Vagina (tissue), 2 donors: ENCODE measurements at regions not wholly inside any gene's neighbourhood (a gene's known extent, or its start where the extent isn't known, plus 50 kb on each side); places are given as distances from the start of the nearest gene placed in this dataset.
"Not testable (repeated sequence)": the region's sequence is repeated elsewhere in the genome, so short reads cannot be mapped to it uniquely, and the experiment has no call there.

Experiments
- DNase-seq, 2 donors: peaks; one replicate each; pipeline ENCODE4 v3.0.0-alpha.2; 2017; ENCODE audit errors: extremely low spot score in 2 of 2
- H3K27ac ChIP-seq: fragments of 200-600 bp; sonication (generic); one replicate; pipeline ENCODE4 v1.5.1; 2019
- H3K27me3 ChIP-seq: fragments of 200-600 bp; sonication (generic); one replicate; pipeline ENCODE4 v1.5.1; 2019
- H3K36me3 ChIP-seq, 2 donors: fragments of 200-600 bp; sonication (generic); one replicate each; pipeline ENCODE4 v1.5.1; 2017 to 2019
- H3K4me1 ChIP-seq: fragments of 200-600 bp; sonication (generic); one replicate; pipeline ENCODE4 v1.5.1; 2019
- H3K4me3 ChIP-seq, 2 donors: fragments of 200-600 bp; sonication (generic); 1 replicate in 1 of 2; 2 replicates in 1 of 2; pipeline ENCODE4 v1.5.1; 2016 to 2019
- H3K9me3 ChIP-seq: fragments of 200-600 bp; sonication (generic); one replicate; pipeline ENCODE4 v1.5.1; 2019
- CTCF ChIP-seq, 3 experiments: fragments of 450-650 bp in 2 of 3; fragments of 200-600 bp in 1 of 3; sonication (generic) in 1 of 3; IDR thresholded peaks; one replicate each; pipeline ENCODE4 v1.5.1; 2017 to 2019; ENCODE audit warnings: antibody characterized with exemption in 3 of 3, mild to moderate bottlenecking in 2 of 3, moderate library complexity in 2 of 3
- POLR2A ChIP-seq, 2 donors: fragments of 450-650 bp; IDR thresholded peaks; one replicate each; pipeline ENCODE4 v1.6.1; 2017; ENCODE audit warnings: antibody characterized with exemption in 2 of 2, mild to moderate bottlenecking in 2 of 2, moderate library complexity in 2 of 2
- POLR2AphosphoS5 ChIP-seq, 2 donors: sonication (generic); formaldehyde crosslinking; IDR thresholded peaks; one replicate each; pipeline ENCODE4 v1.9.0; 2017; ENCODE audit warnings: antibody characterized with exemption in 2 of 2, mild to moderate bottlenecking in 2 of 2, low read depth in 1 of 2; ENCODE audit not compliant: insufficient read depth in 1 of 2
- intact Hi-C: fragments of 100-400 bp; cut with DNase I; formaldehyde crosslinking; loops from one replicate; pipeline ENCODE4 v1.15.1; 2023

- Histone ChIP-seq H3K4me1 (no peaks in the 10 kb centered on the region), H3K27me3 (no peaks in the 10 kb centered on the region), H3K27ac (no peak overlapping the region), H3K9me3 (no peaks in the 10 kb centered on the region), H3K36me3 (no peaks in the 10 kb centered on the region), H3K4me3 (no peak overlapping the region)
- intact Hi-C loops, result no loop called here
- DNase-seq, result no peak
- TF ChIP-seq CTCF (IDR thresholded peaks at IDR 0.05) (no peak), POLR2A (IDR thresholded peaks at IDR 0.05) (no peak), POLR2AphosphoS5 (IDR thresholded peaks at IDR 0.05; ENCODE audit: insufficient read depth in 1 of 2, low read depth in 1 of 2) (no peak)
Measured at GRCh38 chr15:87703327-87704111, 553.0 kb downstream of the NTRK3 start.

- TF ChIP-seq CTCF (IDR thresholded peaks at IDR 0.05) (no peak), POLR2A (IDR thresholded peaks at IDR 0.05) (no peak), POLR2AphosphoS5 (IDR thresholded peaks at IDR 0.05; ENCODE audit: insufficient read depth in 1 of 2, low read depth in 1 of 2) (no peak)
- no peaks in the 10 kb centered on the region for H3K36me3 ChIP-seq
Measured at GRCh38 chr15:87702270-87702669, 554.3 kb downstream of the NTRK3 start.

GRCh38 chr15:87698467-87698866 lies 558.1 kb downstream of the NTRK3 start:
- H3K4me3 ChIP-seq, H3K4me1 ChIP-seq, DNase-seq, intact Hi-C loops, H3K27ac ChIP-seq, H3K9me3 ChIP-seq, H3K36me3 ChIP-seq, H3K27me3 ChIP-seq: not testable (repeated sequence)

More at GRCh38 chr15:87702270-87702669, 554.3 kb downstream of the NTRK3 start:
- H3K4me1 ChIP-seq, result no peaks in the 10 kb centered on the region
- H3K9me3 ChIP-seq, result no peaks in the 10 kb centered on the region
- no peaks in the 10 kb centered on the region for H3K27me3 ChIP-seq
- H3K27ac ChIP-seq, result no peak overlapping the region
- H3K4me3 ChIP-seq, result no peak overlapping the region
- DNase-seq, result no peak
- intact Hi-C loops, result no loop called here

GRCh38 chr15:87689716-87690115 lies 566.8 kb downstream of the NTRK3 start:
- Histone ChIP-seq H3K4me3 (no peak overlapping the region), H3K9me3 (no peaks in the 10 kb centered on the region), H3K27me3 (no peaks in the 10 kb centered on the region), H3K27ac (no peak overlapping the region), H3K36me3 (no peaks in the 10 kb centered on the region), H3K4me1 (no peaks in the 10 kb centered on the region)
- TF ChIP-seq CTCF (IDR thresholded peaks at IDR 0.05) (no peak), POLR2A (IDR thresholded peaks at IDR 0.05) (no peak), POLR2AphosphoS5 (IDR thresholded peaks at IDR 0.05; ENCODE audit: insufficient read depth in 1 of 2, low read depth in 1 of 2) (no peak)
- intact Hi-C loops, result no loop called here
- DNase-seq, result no peak

GRCh38 chr15:87687523-87687870 lies 569.0 kb downstream of the NTRK3 start:
- TF ChIP-seq POLR2AphosphoS5 (IDR thresholded peaks at IDR 0.05; ENCODE audit: insufficient read depth in 1 of 2, low read depth in 1 of 2), result no peak
- no peak for TF ChIP-seq CTCF (IDR thresholded peaks at IDR 0.05)
- TF ChIP-seq POLR2A (IDR thresholded peaks at IDR 0.05), result no peak
- H3K27me3 ChIP-seq, result no peaks in the 10 kb centered on the region
- intact Hi-C loops, result no loop called here
- DNase-seq, result no peak
- no peaks in the 10 kb centered on the region for H3K36me3 ChIP-seq
- no peak overlapping the region for H3K27ac ChIP-seq
- no peaks in the 10 kb centered on the region for H3K4me1 ChIP-seq
- no peak overlapping the region for H3K4me3 ChIP-seq
- H3K9me3 ChIP-seq, result no peaks in the 10 kb centered on the region
